ENCODE measurements at regions not wholly inside any gene's neighbourhood (a gene's known extent, or its start where the extent isn't known, plus 50 kb on each side); places are given as distances from the start of the nearest gene placed in this dataset.

- Histone ChIP-seq H3K9me2 (replicated peaks; ENCODE audit: low read length) (no peaks in the 10 kb centered on the region), H3K27me3 (ENCODE audit: low read length) (no peaks in the 10 kb centered on the region), H4K20me1 (ENCODE audit: low read length) (no peaks in the 10 kb centered on the region), H2AFZ (ENCODE audit: low read length) (no peak overlapping the region), H3K4me2 (ENCODE audit: low read length) (no peak overlapping the region), H3K4me1 (ENCODE audit: insufficient read depth, low read length) (no peaks in the 10 kb centered on the region), H3K27ac (ENCODE audit: low read length) (no peak overlapping the region), H3K4me3 (ENCODE audit: low read length) (no peak overlapping the region), H3F3A (ENCODE audit: low read length, unreplicated experiment) (no peaks in the 10 kb centered on the region), H3K9ac (ENCODE audit: low read length) (no peak overlapping the region), H3K79me2 (ENCODE audit: low read length) (no peaks in the 10 kb centered on the region), H3K9me3 (ENCODE audit: low read length) (no peaks in the 10 kb centered on the region), H3K36me3 (ENCODE audit: low read depth, low read length) (no peaks in the 10 kb centered on the region)
- DNase-seq (no peak), ATAC-seq (no peak)
- TF ChIP-seq EZH2 (IDR thresholded peaks at IDR 0.05; ENCODE audit: low read length, unreplicated experiment) (no peak), CTCF (conservative IDR thresholded peaks at IDR 0.05; ENCODE audit: low read depth, low read length) (no peak), EZH2phosphoT487 (IDR thresholded peaks at IDR 0.05; ENCODE audit: borderline replicate concordance, low read length) (no peak)
- POLR2A ChIA-PET (ENCODE audit: unreplicated experiment) = no interaction called here
- CTCF ChIA-PET = no interaction called here
- intact Hi-C loops (cut with micrococcal nuclease) = no loop called here
- BruUV-seq (replicated peaks) = no TSS peak
Observed at GRCh38 chr10:89092439-89092838, 101.8 kb downstream of the FAS start.

- Histone ChIP-seq H3K9me3 (ENCODE audit: low read length) (no peaks in the 10 kb centered on the region), H3K27ac (ENCODE audit: low read length) (no peak overlapping the region), H3K4me1 (ENCODE audit: insufficient read depth, low read length) (no peaks in the 10 kb centered on the region), H4K20me1 (ENCODE audit: low read length) (no peaks in the 10 kb centered on the region), H3K36me3 (ENCODE audit: low read depth, low read length) (no peaks in the 10 kb centered on the region), H2AFZ (ENCODE audit: low read length) (no peak overlapping the region), H3F3A (ENCODE audit: low read length, unreplicated experiment) (no peaks in the 10 kb centered on the region), H3K27me3 (ENCODE audit: low read length) (no peaks in the 10 kb centered on the region), H3K9ac (ENCODE audit: low read length) (no peak overlapping the region), H3K79me2 (ENCODE audit: low read length) (no peaks in the 10 kb centered on the region), H3K9me2 (replicated peaks; ENCODE audit: low read length) (no peaks in the 10 kb centered on the region), H3K4me2 (ENCODE audit: low read length) (no peak overlapping the region), H3K4me3 (ENCODE audit: low read length) (no peak overlapping the region)
- CTCF ChIA-PET = no interaction called here
- DNase-seq = no peak
- POLR2A ChIA-PET (ENCODE audit: unreplicated experiment) = no interaction called here
- no peak for ATAC-seq
- no TSS peak for BruUV-seq (replicated peaks)
- intact Hi-C loops (cut with micrococcal nuclease) = no loop called here
- TF ChIP-seq CTCF (conservative IDR thresholded peaks at IDR 0.05; ENCODE audit: low read depth, low read length) = no peak
- TF ChIP-seq EZH2 (IDR thresholded peaks at IDR 0.05; ENCODE audit: low read length, unreplicated experiment) = no peak
- no peak for TF ChIP-seq EZH2phosphoT487 (IDR thresholded peaks at IDR 0.05; ENCODE audit: borderline replicate concordance, low read length)
Observed at GRCh38 chr10:89091496-89091895, 100.9 kb downstream of the FAS start.

GRCh38 chr10:89090756-89091445, 100.3 kb downstream of the FAS start:
- Histone ChIP-seq H3K9me3 (ENCODE audit: low read length) (no peaks in the 10 kb centered on the region), H3K9ac (ENCODE audit: low read length) (no peak overlapping the region), H2AFZ (ENCODE audit: low read length) (no peak overlapping the region), H3K27ac (ENCODE audit: low read length) (no peak overlapping the region), H3K4me1 (ENCODE audit: insufficient read depth, low read length) (no peaks in the 10 kb centered on the region), H3K79me2 (ENCODE audit: low read length) (no peaks in the 10 kb centered on the region), H3K4me2 (ENCODE audit: low read length) (no peak overlapping the region), H3F3A (ENCODE audit: low read length, unreplicated experiment) (no peaks in the 10 kb centered on the region), H3K4me3 (ENCODE audit: low read length) (no peak overlapping the region), H3K27me3 (ENCODE audit: low read length) (no peaks in the 10 kb centered on the region), H4K20me1 (ENCODE audit: low read length) (no peaks in the 10 kb centered on the region), H3K9me2 (replicated peaks; ENCODE audit: low read length) (no peaks in the 10 kb centered on the region), H3K36me3 (ENCODE audit: low read depth, low read length) (no peaks in the 10 kb centered on the region)
- intact Hi-C loops (cut with micrococcal nuclease) = no loop called here
- TF ChIP-seq CTCF (conservative IDR thresholded peaks at IDR 0.05; ENCODE audit: low read depth, low read length) = no peak
- no peak for TF ChIP-seq EZH2phosphoT487 (IDR thresholded peaks at IDR 0.05; ENCODE audit: borderline replicate concordance, low read length)
- no peak for TF ChIP-seq EZH2 (IDR thresholded peaks at IDR 0.05; ENCODE audit: low read length, unreplicated experiment)
- no TSS peak for BruUV-seq (replicated peaks)
- CTCF ChIA-PET = no interaction called here
- no peak for DNase-seq
- ATAC-seq = no peak
- POLR2A ChIA-PET (ENCODE audit: unreplicated experiment) = no interaction called here
